GF-D8 (cell line): ENCODE measurements at regions not wholly inside any gene's neighbourhood (a gene's known extent, or its start where the extent isn't known, plus 50 kb on each side); places are given as distances from the start of the nearest gene placed in this dataset.
A peak's percentile ranks its signal among the peaks of the same experiment; 100 is the strongest.
"Not testable (repeated sequence)": the region's sequence is repeated elsewhere in the genome, so short reads cannot be mapped to it uniquely, and the experiment has no call there.

Source experiments
- DNase-seq: peaks from one replicate; lab custom pipeline; 2025; lab: John Stamatoyannopoulos, UW

- peak; percentile 30 for DNase-seq
Measured at GRCh38 chr3:151553888-151554287, 93.0 kb upstream of the IGSF10 start.

- peak; percentile 3 for DNase-seq
Measured at GRCh38 chr3:151552589-151552988, 91.7 kb upstream of the IGSF10 start.

- no peak for DNase-seq
Measured at GRCh38 chr3:151550642-151551041, 89.8 kb upstream of the IGSF10 start.

GRCh38 chr3:151550025-151550618 is 89.3 kb upstream of the IGSF10 start:
- no peak for DNase-seq

- DNase-seq = no peak
Measured at GRCh38 chr3:151548195-151548594, 87.3 kb upstream of the IGSF10 start.

GRCh38 chr3:151544164-151544548 is 83.3 kb upstream of the IGSF10 start:
- no peak for DNase-seq

GRCh38 chr3:151541178-151541577 is 80.3 kb upstream of the IGSF10 start:
- no peak for DNase-seq

GRCh38 chr3:151539599-151539998 is 78.7 kb upstream of the IGSF10 start:
- no peak for DNase-seq

GRCh38 chr3:151538456-151539393 is 77.9 kb upstream of the IGSF10 start:
- DNase-seq = peak; percentile 29

GRCh38 chr3:151537726-151538125 is 76.9 kb upstream of the IGSF10 start:
- DNase-seq = no peak

- no peak for DNase-seq
Measured at GRCh38 chr3:151526757-151527156, 65.9 kb upstream of the IGSF10 start.

GRCh38 chr3:151520105-151520504 is 59.2 kb upstream of the IGSF10 start:
- no peak for DNase-seq

GRCh38 chr3:151511433-151511832 is 50.6 kb upstream of the IGSF10 start:
- DNase-seq = not testable (repeated sequence)
